ENCODE measurements at regions not wholly inside any gene's neighbourhood (a gene's known extent, or its start where the extent isn't known, plus 50 kb on each side); places are given as distances from the start of the nearest gene placed in this dataset.

DNA sequence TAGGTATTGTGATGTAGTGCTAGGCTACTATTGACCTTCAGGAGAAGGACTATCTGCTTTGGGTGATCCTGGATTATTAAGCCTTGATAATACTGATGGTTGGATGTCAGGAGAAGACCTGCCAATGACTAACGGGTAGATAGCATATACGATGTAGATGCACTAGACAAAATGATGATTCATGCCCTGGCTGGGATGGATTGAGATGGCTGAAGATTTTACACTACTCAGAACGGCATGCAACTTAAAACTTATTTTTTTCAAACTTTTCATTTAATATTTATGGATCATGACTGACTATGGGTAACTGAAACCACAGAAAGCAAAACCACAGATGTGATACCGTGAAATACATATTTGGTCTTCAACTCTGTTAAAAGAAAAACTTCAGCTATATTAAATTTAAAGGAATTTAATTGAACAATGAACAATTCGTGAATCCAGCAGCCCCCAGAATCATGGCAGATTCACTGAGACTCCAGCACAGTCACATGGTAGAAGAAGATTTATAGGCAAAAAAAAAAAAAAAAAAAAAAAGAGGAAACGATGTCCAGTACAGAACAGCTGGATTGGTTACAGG lies 124.6 kb upstream of the CDK13 start:
- Histone ChIP-seq H3K4me3 (ENCODE audit: low read length) (no peak overlapping the region), H3K9ac (ENCODE audit: extremely low read depth, low read length, poor library complexity, severe bottlenecking) (no peak overlapping the region), H3K27ac (ENCODE audit: low read depth, low read length) (no peak overlapping the region), H3K27me3 (ENCODE audit: control insufficient read depth, insufficient read depth, low read length, poor library complexity, severe bottlenecking) (no peaks in the 10 kb centered on the region), H3K9me3 (ENCODE audit: control insufficient read depth, low read length) (no peaks in the 10 kb centered on the region), H3K4me1 (ENCODE audit: control insufficient read depth, insufficient read depth, low read length) (peaks cover 5% of the 10 kb centered on the region), H3K36me3 (ENCODE audit: control insufficient read depth, insufficient read depth, low read length) (no peaks in the 10 kb centered on the region)
- WGBS, 2 experiments (ENCODE audit: insufficient coverage in 1 of 2, insufficient read length in 1 of 2): 88 to 100% methylated on average over 2 to 6 of the region's 6 CpGs
- TF ChIP-seq, protein P1, sequence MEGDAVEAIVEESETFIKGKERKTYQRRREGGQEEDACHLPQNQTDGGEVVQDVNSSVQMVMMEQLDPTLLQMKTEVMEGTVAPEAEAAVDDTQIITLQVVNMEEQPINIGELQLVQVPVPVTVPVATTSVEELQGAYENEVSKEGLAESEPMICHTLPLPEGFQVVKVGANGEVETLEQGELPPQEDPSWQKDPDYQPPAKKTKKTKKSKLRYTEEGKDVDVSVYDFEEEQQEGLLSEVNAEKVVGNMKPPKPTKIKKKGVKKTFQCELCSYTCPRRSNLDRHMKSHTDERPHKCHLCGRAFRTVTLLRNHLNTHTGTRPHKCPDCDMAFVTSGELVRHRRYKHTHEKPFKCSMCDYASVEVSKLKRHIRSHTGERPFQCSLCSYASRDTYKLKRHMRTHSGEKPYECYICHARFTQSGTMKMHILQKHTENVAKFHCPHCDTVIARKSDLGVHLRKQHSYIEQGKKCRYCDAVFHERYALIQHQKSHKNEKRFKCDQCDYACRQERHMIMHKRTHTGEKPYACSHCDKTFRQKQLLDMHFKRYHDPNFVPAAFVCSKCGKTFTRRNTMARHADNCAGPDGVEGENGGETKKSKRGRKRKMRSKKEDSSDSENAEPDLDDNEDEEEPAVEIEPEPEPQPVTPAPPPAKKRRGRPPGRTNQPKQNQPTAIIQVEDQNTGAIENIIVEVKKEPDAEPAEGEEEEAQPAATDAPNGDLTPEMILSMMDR (conservative IDR thresholded peaks at IDR 0.05): no peak
- no peaks in the 10 kb centered on the region for H3K36me3 Mint-ChIP-seq (ENCODE audit: low read depth)
- H3K9me3 Mint-ChIP-seq: no peaks in the 10 kb centered on the region
- no peak overlapping the region for H3K4me3 Mint-ChIP-seq
- peaks cover 2% of the 10 kb centered on the region for H3K27me3 Mint-ChIP-seq (ENCODE audit: insufficient read depth)
- no peak for DNase-seq
- peaks cover 18% of the 10 kb centered on the region for H3K4me1 Mint-ChIP-seq
- H3K27ac Mint-ChIP-seq: no peak overlapping the region

DNA sequence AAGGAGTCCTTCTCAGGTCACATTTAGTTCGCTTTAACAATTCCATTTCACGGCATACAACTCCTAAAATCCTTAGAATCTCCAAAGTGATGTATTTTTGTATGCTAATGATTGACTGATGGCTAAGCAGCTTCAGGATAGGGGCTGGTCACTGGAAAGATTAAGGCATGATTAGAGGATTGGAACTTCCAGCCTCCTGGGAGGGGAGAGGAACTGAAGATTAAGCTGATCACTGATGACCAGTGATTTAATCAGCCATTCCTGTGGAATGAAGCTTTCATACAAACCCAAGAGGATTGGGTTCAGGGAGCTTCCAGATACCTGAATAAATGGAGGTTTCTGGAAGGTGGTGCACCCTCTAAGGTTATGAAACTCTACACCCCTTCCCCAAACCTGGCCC lies 123.9 kb upstream of the CDK13 start:
- Histone ChIP-seq H3K27me3 (ENCODE audit: control insufficient read depth, insufficient read depth, low read length, poor library complexity, severe bottlenecking) (peaks cover 1% of the 10 kb centered on the region), H3K9me3 (ENCODE audit: control insufficient read depth, low read length) (no peaks in the 10 kb centered on the region), H3K4me3 (ENCODE audit: low read length) (no peak overlapping the region), H3K36me3 (ENCODE audit: control insufficient read depth, insufficient read depth, low read length) (no peaks in the 10 kb centered on the region), H3K4me1 (ENCODE audit: control insufficient read depth, insufficient read depth, low read length) (peaks cover 5% of the 10 kb centered on the region), H3K9ac (ENCODE audit: extremely low read depth, low read length, poor library complexity, severe bottlenecking) (no peak overlapping the region), H3K27ac (ENCODE audit: low read depth, low read length) (no peak overlapping the region)
- TF ChIP-seq, protein P1 (conservative IDR thresholded peaks at IDR 0.05): no peak
- no peaks in the 10 kb centered on the region for H3K9me3 Mint-ChIP-seq
- WGBS, 2 experiments (ENCODE audit: insufficient coverage in 1 of 2, insufficient read length in 1 of 2): 83 to 91% methylated on average over 1 to 2 of the region's 2 CpGs
- peaks cover 18% of the 10 kb centered on the region for H3K4me1 Mint-ChIP-seq
- peaks cover 2% of the 10 kb centered on the region for H3K27me3 Mint-ChIP-seq (ENCODE audit: insufficient read depth)
- no peak overlapping the region for H3K4me3 Mint-ChIP-seq
- no peaks in the 10 kb centered on the region for H3K36me3 Mint-ChIP-seq (ENCODE audit: low read depth)
- no peak for DNase-seq
- no peak overlapping the region for H3K27ac Mint-ChIP-seq

DNA sequence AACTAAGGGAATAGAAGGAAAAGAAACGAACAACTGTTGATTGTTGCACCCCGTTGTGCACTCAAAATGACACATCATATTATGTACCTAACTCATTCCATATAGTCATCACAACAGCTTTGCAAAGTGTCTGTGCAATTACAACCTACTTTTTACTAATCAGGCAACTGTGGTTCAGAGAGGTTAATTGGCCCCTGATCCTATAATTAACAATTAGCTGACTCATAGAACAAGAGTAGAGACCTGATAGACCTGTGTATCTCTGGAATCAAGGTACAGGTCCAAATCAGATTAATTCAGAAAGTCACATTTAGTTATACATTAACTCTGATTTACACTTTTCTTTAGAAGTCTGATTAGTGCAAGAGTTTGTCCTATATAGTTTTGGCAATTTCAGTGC lies 122.5 kb upstream of the CDK13 start:
- H3K27ac Mint-ChIP-seq: no peak overlapping the region
- Histone ChIP-seq H3K27ac (ENCODE audit: low read depth, low read length) (no peak overlapping the region), H3K9me3 (ENCODE audit: control insufficient read depth, low read length) (no peaks in the 10 kb centered on the region), H3K4me3 (ENCODE audit: low read length) (no peak overlapping the region), H3K4me1 (ENCODE audit: control insufficient read depth, insufficient read depth, low read length) (peaks cover 5% of the 10 kb centered on the region), H3K27me3 (ENCODE audit: control insufficient read depth, insufficient read depth, low read length, poor library complexity, severe bottlenecking) (peaks cover 15% of the 10 kb centered on the region), H3K9ac (ENCODE audit: extremely low read depth, low read length, poor library complexity, severe bottlenecking) (no peak overlapping the region), H3K36me3 (ENCODE audit: control insufficient read depth, insufficient read depth, low read length) (no peaks in the 10 kb centered on the region)
- DNase-seq: no peak
- H3K36me3 Mint-ChIP-seq (ENCODE audit: low read depth): no peaks in the 10 kb centered on the region
- H3K4me3 Mint-ChIP-seq: no peak overlapping the region
- TF ChIP-seq, protein P1 (conservative IDR thresholded peaks at IDR 0.05): no peak
- WGBS, 2 experiments (ENCODE audit: insufficient coverage in 1 of 2, insufficient read length in 1 of 2): 86 to 100% methylated on average over 2 of the region's 2 CpGs
- H3K27me3 Mint-ChIP-seq (ENCODE audit: insufficient read depth): peaks cover 13% of the 10 kb centered on the region
- H3K4me1 Mint-ChIP-seq: peaks cover 18% of the 10 kb centered on the region
- H3K9me3 Mint-ChIP-seq: no peaks in the 10 kb centered on the region

All from endodermal cell (in vitro differentiated cells).